Endothelial cell of umbilical vein (primary cell): ENCODE measurements at regions not wholly inside any gene's neighbourhood (a gene's known extent, or its start where the extent isn't known, plus 50 kb on each side); places are given as distances from the start of the nearest gene placed in this dataset.
A peak's percentile ranks its signal among the peaks of the same experiment; 100 is the strongest.

Experiments
- BruUV-seq: library from RNA; stranded (reverse); fragments of 400-500 nt; replicated peaks from 2 replicates; lab custom pipeline; 2021; lab: Mats Ljungman, UMichigan
- CTCF ChIA-PET: fragments of 300-600, 350-600 bp; sonication (Branson Sonifier 250); formaldehyde crosslinking; loops from one replicate; lab custom pipeline; 2021; ENCODE audit warnings: antibody characterized with exemption, inconsistent platforms; lab: Charles Lee
- POLR2A ChIA-PET: fragments of 300-600, 350-600 bp; sonication (Branson Sonifier 250); formaldehyde crosslinking; loops from one replicate; lab custom pipeline; 2021; ENCODE audit warnings: antibody characterized with exemption, inconsistent platforms; lab: Charles Lee
- DNase-seq: peaks from one replicate; pipeline ENCODE4 v3.0.0-alpha.2; 2011; ENCODE audit warnings: low read depth, low spot score
- FAIRE-seq: peaks from 2 replicates; lab custom pipeline; 2011; peaks lifted over from hg19 to GRCh38; lab: Jason Lieb, UNC
- H2AFZ ChIP-seq: 2 replicates; pipeline ENCODE4 v1.6.0; 2012; ENCODE audit warnings: low read depth, low read length, control low read depth, inconsistent platforms
- H3K27ac ChIP-seq: 2 replicates; pipeline ENCODE4 v1.5.1; 2011; ENCODE audit warnings: low read depth, mild to moderate bottlenecking, control low read depth, low read length, moderate library complexity; ENCODE audit not compliant: insufficient read depth
- H3K27me3 ChIP-seq, 2 experiments: 2 replicates each; pipeline versions ENCODE4 v1.6.0 to v1.6.1; 2011; ENCODE audit warnings: low read length in 2 of 2, mixed read lengths in 1 of 2; ENCODE audit not compliant: control insufficient read depth in 2 of 2, insufficient read depth in 2 of 2
- H3K36me3 ChIP-seq, 2 experiments: 2 replicates in 1 of 2; 3 replicates in 1 of 2; pipeline ENCODE4 v1.5.1; 2011; ENCODE audit warnings: low read length in 2 of 2, mild to moderate bottlenecking in 1 of 2, moderate library complexity in 1 of 2; ENCODE audit not compliant: control insufficient read depth in 2 of 2, insufficient read depth in 2 of 2; ENCODE audit errors: extremely low read depth in 1 of 2
- H3K4me1 ChIP-seq: 3 replicates; pipeline ENCODE4 v1.5.1; 2011; ENCODE audit warnings: mild to moderate bottlenecking, low read length; ENCODE audit not compliant: control insufficient read depth, insufficient read depth; ENCODE audit errors: extremely low read depth
- H3K4me2 ChIP-seq: 2 replicates; pipeline ENCODE4 v1.6.1; 2011; ENCODE audit warnings: low read length, control low read depth, mixed read lengths; ENCODE audit not compliant: insufficient read depth
- H3K4me3 ChIP-seq, 3 experiments: fragments of 200-600 bp in 1 of 3; sonication (generic), shearing (Covaris generic) in 1 of 3; replicated peaks in 1 of 3; 2 replicates each; pipeline ENCODE4 v1.5.1; 2011 to 2016; ENCODE audit warnings: control low read depth in 3 of 3, low read length in 3 of 3, mild to moderate bottlenecking in 2 of 3, inconsistent platforms in 1 of 3, low read depth in 1 of 3, moderate library complexity in 1 of 3; ENCODE audit not compliant: insufficient read depth in 1 of 3
- H3K79me2 ChIP-seq: 2 replicates; pipeline ENCODE4 v1.6.0; 2012; ENCODE audit warnings: low read length, inconsistent platforms; ENCODE audit not compliant: control insufficient read depth, insufficient read depth
- H3K9ac ChIP-seq: replicated peaks from 2 replicates; pipeline ENCODE3; 2011; ENCODE audit warnings: low read length, control low read depth; ENCODE audit not compliant: insufficient read depth; ENCODE audit errors: extremely low read depth
- H3K9me1 ChIP-seq: replicated peaks from 3 replicates; pipeline ENCODE4 v1.6.0; 2011; ENCODE audit warnings: mild to moderate bottlenecking, low read length; ENCODE audit not compliant: control insufficient read depth, insufficient read depth; ENCODE audit errors: extremely low read depth
- H3K9me3 ChIP-seq: replicated peaks from 2 replicates; pipeline ENCODE4 v1.5.1; 2012; ENCODE audit warnings: low read length, inconsistent platforms; ENCODE audit not compliant: control insufficient read depth, insufficient read depth
- H4K20me1 ChIP-seq: replicated peaks from 2 replicates; pipeline ENCODE3; 2011; ENCODE audit warnings: mild to moderate bottlenecking, low read length; ENCODE audit not compliant: control insufficient read depth, insufficient read depth; ENCODE audit errors: extremely low read depth
- EZH2 ChIP-seq: IDR thresholded peaks from 2 replicates; pipeline ENCODE4 v1.6.1; 2012; ENCODE audit warnings: borderline replicate concordance, low read depth, mild to moderate bottlenecking, moderate library complexity, low read length, inconsistent platforms; ENCODE audit not compliant: severe bottlenecking
- FOS ChIP-seq: IDR thresholded peaks from 2 replicates; pipeline ENCODE4 v1.6.1; 2011; ENCODE audit warnings: mild to moderate bottlenecking, low read length, moderate library complexity, borderline replicate concordance; ENCODE audit not compliant: insufficient read depth
- GATA2 ChIP-seq: IDR thresholded peaks from 2 replicates; pipeline ENCODE4 v1.7.0; 2011; ENCODE audit warnings: low read depth, mild to moderate bottlenecking, moderate library complexity, mixed read lengths, low read length; ENCODE audit not compliant: insufficient read length, insufficient read depth
- JUN ChIP-seq: IDR thresholded peaks from 2 replicates; pipeline ENCODE4 v1.6.1; 2011; ENCODE audit warnings: borderline replicate concordance, low read depth; ENCODE audit not compliant: insufficient read length, insufficient read depth
- MYC ChIP-seq: IDR thresholded peaks from one replicate; pipeline ENCODE4 v1.6.1; 2011; ENCODE audit warnings: mild to moderate bottlenecking, low read depth, low read length
- POLR2A ChIP-seq: IDR thresholded peaks from 2 replicates; pipeline ENCODE4 v1.6.1; 2012; ENCODE audit warnings: low read depth, mild to moderate bottlenecking, control low read depth, low read length
- POLR2AphosphoS5 ChIP-seq: IDR thresholded peaks from 2 replicates; pipeline ENCODE4 v1.6.1; 2012; ENCODE audit warnings: low read depth, mild to moderate bottlenecking, control low read depth, low read length, moderate library complexity; ENCODE audit not compliant: insufficient read depth
- dilution Hi-C: fragments of 300-500 bp; cut with MboI; formaldehyde crosslinking; loops from one replicate; pipeline ENCODE4 v1.15.0; 2019; ENCODE audit warnings: low sequenced_read_pairs; ENCODE audit not compliant: extremely low pct_ligation_motif_present
- intact Hi-C: fragments of 100-400 bp; cut with micrococcal nuclease; formaldehyde crosslinking; loops from one replicate; pipeline ENCODE4 v1.10.0; 2022
- TF ChIP-seq, protein P1 (sequence below): IDR thresholded peaks from 2 replicates; pipeline ENCODE4 v1.6.1; 2011; ENCODE audit not compliant: insufficient read depth, insufficient read length
- TF ChIP-seq, protein P2 (sequence below), 2 donors: IDR thresholded peaks; 1 replicate in 1 of 2; 2 replicates in 1 of 2; pipeline ENCODE4 v1.5.1; 2011; ENCODE audit warnings: low read length in 2 of 2, mild to moderate bottlenecking in 2 of 2, moderate library complexity in 2 of 2, control low read depth in 1 of 2, inconsistent platforms in 1 of 2, low read depth in 1 of 2; ENCODE audit not compliant: insufficient read depth in 1 of 2; ENCODE audit errors: extremely low read depth in 1 of 2

DNA sequence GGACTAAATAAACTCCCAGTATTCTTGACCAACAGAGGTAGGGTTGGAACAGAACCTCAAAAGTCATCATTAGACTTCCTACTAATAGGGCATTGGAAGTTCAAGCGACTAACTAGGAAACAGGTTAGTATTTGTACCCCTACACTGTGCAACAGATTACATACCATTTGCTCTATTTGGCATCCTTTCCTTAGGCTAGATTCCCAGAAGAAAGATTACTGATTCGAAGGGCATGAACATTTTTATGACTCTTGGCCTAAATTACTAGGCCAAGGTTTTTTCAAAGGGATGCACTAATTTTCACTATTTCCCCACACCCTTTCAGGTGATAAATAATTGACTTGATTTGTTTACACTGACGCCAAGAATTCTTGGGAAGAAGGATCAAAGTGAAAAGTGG, 104.8 kb upstream of the CYP1B1 start:
- Histone ChIP-seq H4K20me1 (no peaks in the 10 kb centered on the region), H3K4me1 (no peaks in the 10 kb centered on the region), H3K36me3 (no peaks in the 10 kb centered on the region), H2AFZ (no peak overlapping the region), H3K9ac (no peak overlapping the region), H3K9me3 (no peaks in the 10 kb centered on the region), H3K27me3 (no peaks in the 10 kb centered on the region), H3K9me1 (no peaks in the 10 kb centered on the region), H3K27ac (no peak overlapping the region), H3K4me3 (no peak overlapping the region), H3K79me2 (no peaks in the 10 kb centered on the region), H3K4me2 (no peak overlapping the region)
- DNase-seq (no peak), FAIRE-seq (no peak)
- intact Hi-C loops (no loop called here), dilution Hi-C loops (no loop called here)
- ChIA-PET CTCF (no interaction called here), POLR2A (no interaction called here)
- no peak for TF ChIP-seq POLR2A
- no peak for TF ChIP-seq FOS
- TF ChIP-seq MYC, result no peak
- TF ChIP-seq, protein P1, sequence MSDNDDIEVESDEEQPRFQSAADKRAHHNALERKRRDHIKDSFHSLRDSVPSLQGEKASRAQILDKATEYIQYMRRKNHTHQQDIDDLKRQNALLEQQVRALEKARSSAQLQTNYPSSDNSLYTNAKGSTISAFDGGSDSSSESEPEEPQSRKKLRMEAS, result no peak
- TF ChIP-seq EZH2, result no peak
- BruUV-seq, result no TSS peak

DNA sequence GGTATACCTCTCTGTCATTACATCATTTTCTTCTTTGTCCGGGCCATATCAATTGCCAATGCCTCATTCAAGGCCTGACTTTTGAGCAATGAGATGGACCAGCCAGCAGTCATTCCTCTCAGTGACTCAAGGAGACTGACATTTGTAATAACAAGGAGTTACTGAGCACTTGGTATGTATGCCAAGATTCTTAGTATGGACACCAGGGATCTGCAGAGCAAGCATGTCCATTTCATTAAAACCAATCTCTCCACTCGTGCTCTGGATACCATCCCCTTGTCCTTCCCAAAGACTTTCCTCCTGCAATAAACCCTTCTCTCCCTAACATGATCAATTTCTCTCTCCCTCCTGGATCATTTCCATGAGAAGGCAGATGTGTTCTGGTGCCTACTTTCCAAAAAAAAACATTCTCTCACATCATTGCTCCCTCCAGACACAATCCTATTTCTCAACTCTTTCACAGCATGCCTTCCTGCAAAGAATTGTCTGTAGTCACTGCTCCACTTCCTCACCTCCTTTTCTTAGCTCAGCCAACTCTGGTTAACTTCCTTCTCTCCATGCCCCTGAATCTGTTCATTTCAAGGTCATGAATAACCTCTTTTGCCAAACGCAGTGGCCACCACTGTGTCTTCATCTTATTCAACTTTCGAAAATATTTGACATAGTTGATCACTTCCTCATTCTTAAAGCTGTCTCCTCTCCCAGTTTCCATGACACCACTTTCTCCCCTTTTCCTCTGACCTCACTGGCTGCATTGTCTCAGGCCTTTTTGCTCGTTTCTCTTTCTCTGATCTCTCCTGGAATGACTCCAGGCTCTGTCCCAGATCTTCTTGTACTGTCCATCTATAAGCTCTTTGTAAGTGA, 102.8 kb upstream of the CYP1B1 start:
- H3K4me1 ChIP-seq, result no peaks in the 10 kb centered on the region
- POLR2A ChIA-PET, result no interaction called here
- no peak overlapping the region for H3K27ac ChIP-seq
- H3K4me2 ChIP-seq, result no peak overlapping the region
- H3K9ac ChIP-seq, result no peak overlapping the region
- no peaks in the 10 kb centered on the region for H3K36me3 ChIP-seq
- no TSS peak for BruUV-seq
- dilution Hi-C loops, result no loop called here
- H3K27me3 ChIP-seq, result no peaks in the 10 kb centered on the region
- CTCF ChIA-PET, result no interaction called here
- no peaks in the 10 kb centered on the region for H3K9me3 ChIP-seq
- H3K9me1 ChIP-seq, result no peaks in the 10 kb centered on the region
- H3K4me3 ChIP-seq, result no peak overlapping the region
- no peaks in the 10 kb centered on the region for H3K79me2 ChIP-seq
- H4K20me1 ChIP-seq, result no peaks in the 10 kb centered on the region
- TF ChIP-seq POLR2AphosphoS5, result no peak
- TF ChIP-seq POLR2A, result no peak
- no peak for TF ChIP-seq FOS
- no peak for TF ChIP-seq GATA2
- no peak for TF ChIP-seq MYC
- TF ChIP-seq EZH2, result no peak
- TF ChIP-seq, protein P2, sequence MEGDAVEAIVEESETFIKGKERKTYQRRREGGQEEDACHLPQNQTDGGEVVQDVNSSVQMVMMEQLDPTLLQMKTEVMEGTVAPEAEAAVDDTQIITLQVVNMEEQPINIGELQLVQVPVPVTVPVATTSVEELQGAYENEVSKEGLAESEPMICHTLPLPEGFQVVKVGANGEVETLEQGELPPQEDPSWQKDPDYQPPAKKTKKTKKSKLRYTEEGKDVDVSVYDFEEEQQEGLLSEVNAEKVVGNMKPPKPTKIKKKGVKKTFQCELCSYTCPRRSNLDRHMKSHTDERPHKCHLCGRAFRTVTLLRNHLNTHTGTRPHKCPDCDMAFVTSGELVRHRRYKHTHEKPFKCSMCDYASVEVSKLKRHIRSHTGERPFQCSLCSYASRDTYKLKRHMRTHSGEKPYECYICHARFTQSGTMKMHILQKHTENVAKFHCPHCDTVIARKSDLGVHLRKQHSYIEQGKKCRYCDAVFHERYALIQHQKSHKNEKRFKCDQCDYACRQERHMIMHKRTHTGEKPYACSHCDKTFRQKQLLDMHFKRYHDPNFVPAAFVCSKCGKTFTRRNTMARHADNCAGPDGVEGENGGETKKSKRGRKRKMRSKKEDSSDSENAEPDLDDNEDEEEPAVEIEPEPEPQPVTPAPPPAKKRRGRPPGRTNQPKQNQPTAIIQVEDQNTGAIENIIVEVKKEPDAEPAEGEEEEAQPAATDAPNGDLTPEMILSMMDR (IDR thresholded peaks at IDR 0.05; ENCODE audit: extremely low read depth in 1 of 2, insufficient read depth in 1 of 2, low read depth in 1 of 2, low read length in 2 of 2), result no peak
- TF ChIP-seq, protein P1, result no peak
- no peak for TF ChIP-seq JUN
- FAIRE-seq, result no peak
- intact Hi-C loops, result no loop called here
- no peak overlapping the region for H2AFZ ChIP-seq
- peak; percentile 3 for DNase-seq
